Gastroesophageal sphincter (tissue), 4 donors: ENCODE measurements at regions not wholly inside any gene's neighbourhood (a gene's known extent, or its start where the extent isn't known, plus 50 kb on each side); places are given as distances from the start of the nearest gene placed in this dataset.

ENCODE experiments used
- ATAC-seq: fragments of 150-250 bp; one replicate; pipeline ENCODE4 v1.9.1; 2016; ENCODE audit warnings: mild to moderate bottlenecking, moderate library complexity
- H3K27ac ChIP-seq, 4 donors: fragments of 200-600 bp; sonication (generic) in 3 of 4; 1 replicate in 3 of 4; 2 replicates in 1 of 4; pipeline ENCODE4 v1.5.1; 2016 to 2019
- H3K27me3 ChIP-seq: fragments of 200-600 bp; sonication (generic); one replicate; pipeline ENCODE4 v1.5.1; 2019
- H3K36me3 ChIP-seq, 2 donors: fragments of 200-600 bp; sonication (generic); one replicate each; pipeline ENCODE4 v1.5.1; 2019; ENCODE audit warnings: control low read depth in 1 of 2
- H3K4me1 ChIP-seq, 3 donors: fragments of 200-600 bp; sonication (generic); 1 replicate in 2 of 3; 2 replicates in 1 of 3; pipeline ENCODE4 v1.5.1; 2016 to 2019; ENCODE audit warnings: control low read depth in 2 of 3
- H3K4me3 ChIP-seq, 2 donors: fragments of 200-600 bp; sonication (generic); one replicate each; pipeline ENCODE4 v1.5.1; 2019; ENCODE audit warnings: mild to moderate bottlenecking in 1 of 2, moderate library complexity in 1 of 2
- H3K9me3 ChIP-seq, 3 donors: fragments of 200-600 bp; sonication (generic); one replicate each; pipeline ENCODE4 v1.5.1; 2017 to 2019; ENCODE audit warnings: control low read depth in 2 of 3
- CTCF ChIP-seq, 4 experiments: fragments of 200-600 bp in 2 of 4; fragments of 450-650 bp in 2 of 4; sonication (generic) in 1 of 4; IDR thresholded peaks; one replicate each; pipeline ENCODE4 v1.5.1; 2017 to 2019; ENCODE audit warnings: antibody characterized with exemption in 4 of 4, mild to moderate bottlenecking in 2 of 4, moderate library complexity in 2 of 4
- EP300 ChIP-seq: sonication (generic); formaldehyde crosslinking; IDR thresholded peaks from one replicate; pipeline ENCODE4 v1.6.1; 2017; ENCODE audit warnings: antibody characterized with exemption, mild to moderate bottlenecking
- POLR2A ChIP-seq, 2 donors: fragments of 450-650 bp; IDR thresholded peaks; one replicate each; pipeline ENCODE4 v1.6.1; 2017; ENCODE audit warnings: antibody characterized with exemption in 2 of 2, mild to moderate bottlenecking in 2 of 2, moderate library complexity in 1 of 2
- POLR2AphosphoS5 ChIP-seq: sonication (generic); formaldehyde crosslinking; IDR thresholded peaks from one replicate; pipeline ENCODE4 v1.6.1; 2017; ENCODE audit warnings: antibody characterized with exemption
- WGBS, 2 donors: methylation state at CpG; one replicate each; pipeline ENCODE4 v1.1.5; 2018; ENCODE audit warnings: low coverage in 1 of 2; 5-methylcytosine and 5-hydroxymethylcytosine counted together

GRCh38 chr4:13704761-13705160, 77.2 kb upstream of the BOD1L1 start:
- ATAC-seq: no peak
- no peaks in the 10 kb centered on the region for H3K36me3 ChIP-seq
- TF ChIP-seq POLR2A (IDR thresholded peaks at IDR 0.05) (no peak), POLR2AphosphoS5 (no peak), CTCF (IDR thresholded peaks at IDR 0.05) (no peak), EP300 (no peak)

GRCh38 chr4:13705521-13706041, 78.1 kb upstream of the BOD1L1 start:
- Histone ChIP-seq H3K9me3 (no peaks in the 10 kb centered on the region), H3K27ac (no peak overlapping the region), H3K4me1 (no peaks in the 10 kb centered on the region), H3K27me3 (no peaks in the 10 kb centered on the region), H3K36me3 (no peaks in the 10 kb centered on the region), H3K4me3 (no peak overlapping the region)
- WGBS, 2 donors: 55 to 75% methylated on average over 6 to 9 of the region's 9 CpGs
- TF ChIP-seq EP300: no peak
- TF ChIP-seq CTCF (IDR thresholded peaks at IDR 0.05): no peak
- TF ChIP-seq POLR2A (IDR thresholded peaks at IDR 0.05): no peak
- no peak for TF ChIP-seq POLR2AphosphoS5
- peak; percentile 70 for ATAC-seq

More at GRCh38 chr4:13704761-13705160, 77.2 kb upstream of the BOD1L1 start:
- Histone ChIP-seq H3K27ac (peak overlapping the region in 1 of 4 donors; percentile 22), H3K9me3 (no peaks in the 10 kb centered on the region), H3K27me3 (no peaks in the 10 kb centered on the region), H3K4me1 (no peaks in the 10 kb centered on the region), H3K4me3 (no peak overlapping the region)

GRCh38 chr4:13706120-13706519, 78.6 kb upstream of the BOD1L1 start:
- Histone ChIP-seq H3K4me1 (no peaks in the 10 kb centered on the region), H3K36me3 (no peaks in the 10 kb centered on the region), H3K4me3 (no peak overlapping the region), H3K27ac (no peak overlapping the region), H3K27me3 (no peaks in the 10 kb centered on the region), H3K9me3 (no peaks in the 10 kb centered on the region)
- ATAC-seq: no peak
- TF ChIP-seq CTCF (IDR thresholded peaks at IDR 0.05): no peak
- TF ChIP-seq POLR2AphosphoS5: no peak
- TF ChIP-seq POLR2A (IDR thresholded peaks at IDR 0.05): no peak
- TF ChIP-seq EP300: no peak

GRCh38 chr4:13706716-13707115, 79.2 kb upstream of the BOD1L1 start:
- TF ChIP-seq CTCF (IDR thresholded peaks at IDR 0.05) (no peak), POLR2AphosphoS5 (no peak), EP300 (no peak), POLR2A (IDR thresholded peaks at IDR 0.05) (no peak)
- Histone ChIP-seq H3K27ac (no peak overlapping the region), H3K9me3 (no peaks in the 10 kb centered on the region), H3K27me3 (no peaks in the 10 kb centered on the region), H3K4me1 (no peaks in the 10 kb centered on the region), H3K36me3 (no peaks in the 10 kb centered on the region), H3K4me3 (no peak overlapping the region)
- no peak for ATAC-seq
- 64 to 71% methylated on average over 3 of the region's 3 CpGs for WGBS, 2 donors

- ATAC-seq: no peak
- Histone ChIP-seq H3K27me3 (no peaks in the 10 kb centered on the region), H3K27ac (no peak overlapping the region), H3K36me3 (no peaks in the 10 kb centered on the region), H3K4me1 (no peaks in the 10 kb centered on the region), H3K9me3 (no peaks in the 10 kb centered on the region), H3K4me3 (no peak overlapping the region)
- TF ChIP-seq POLR2AphosphoS5 (no peak), CTCF (IDR thresholded peaks at IDR 0.05) (no peak), EP300 (no peak), POLR2A (IDR thresholded peaks at IDR 0.05) (no peak)
- WGBS, 2 donors: 83 to 92% methylated on average over 2 of the region's 8 CpGs
These were observed 82.8 kb upstream of the BOD1L1 start for GRCh38 chr4:13710246-13710885.
